K562 (cell line): ENCODE measurements at regions not wholly inside any gene's neighbourhood (a gene's known extent, or its start where the extent isn't known, plus 50 kb on each side); places are given as distances from the start of the nearest gene placed in this dataset.

Experiments
- ATAC-seq: fragments of 200-7000 bp; cut with Tn5 transposase; 3 replicates; pipeline ENCODE4 v1.9.1; 2020; ENCODE audit warnings: moderate library complexity
- BruUV-seq: library from RNA; stranded (reverse); fragments of 400-500 nt; replicated peaks from 2 replicates; lab custom pipeline; 2021; lab: Mats Ljungman, UMichigan
- CTCF ChIA-PET: fragments of 300-600 bp; formaldehyde crosslinking; extraction: SDS; loops from one replicate; lab custom pipeline; 2021; ENCODE audit warnings: low intra/inter-chr PET ratio; lab: Yijun Ruan, JAX
- POLR2A ChIA-PET: fragments of 300-600, 350-650 bp; sonication (Branson Sonifier 250); formaldehyde crosslinking; extraction: SDS; loops from one replicate; lab custom pipeline; 2021; ENCODE audit warnings: antibody characterized with exemption, inconsistent platforms; lab: Yijun Ruan, JAX
- DNase-seq, 4 experiments: peaks; one replicate each; pipeline versions ENCODE4 v3.0.0 to v3.0.0-alpha.2; 2011 to 2018; ENCODE audit warnings: low spot score in 3 of 4, mixed read lengths in 3 of 4; ENCODE audit errors: extremely low read depth in 1 of 4
- FAIRE-seq: peaks from 2 replicates; lab custom pipeline; 2011; peaks lifted over from hg19 to GRCh38; lab: Jason Lieb, UNC
- H2AFZ ChIP-seq: 2 replicates; pipeline ENCODE4 v1.6.0; 2011; ENCODE audit warnings: low read depth, low read length, control low read depth, inconsistent platforms
- H3K27ac ChIP-seq: fragments of 200-600 bp; 3 replicates; pipeline ENCODE4 v1.8.0; 2011; ENCODE audit warnings: low read depth, mild to moderate bottlenecking, control low read depth, inconsistent platforms, low read length, moderate library complexity, mixed read lengths; ENCODE audit errors: extremely low read depth
- H3K27me3 ChIP-seq, 2 experiments: fragments of 300-600 bp in 1 of 2; 2 replicates in 1 of 2; 3 replicates in 1 of 2; pipeline versions ENCODE4 v1.6.0 to v1.8.0; 2011; ENCODE audit warnings: inconsistent platforms in 2 of 2, low read length in 2 of 2, mild to moderate bottlenecking in 1 of 2, mixed read lengths in 1 of 2, moderate library complexity in 1 of 2; ENCODE audit not compliant: control insufficient read depth in 2 of 2, insufficient read depth in 2 of 2
- H3K36me3 ChIP-seq: fragments of 300-600 bp; 3 replicates; pipeline ENCODE4 v1.8.0; 2011; ENCODE audit warnings: mild to moderate bottlenecking, low read length, inconsistent platforms; ENCODE audit not compliant: control insufficient read depth, insufficient read depth
- H3K4me1 ChIP-seq, 2 experiments: fragments of 200-600 bp in 1 of 2; replicated peaks in 1 of 2; 2 replicates in 1 of 2; 3 replicates in 1 of 2; pipeline versions ENCODE4 v1.5.1 to v1.8.0; 2011; ENCODE audit warnings: inconsistent platforms in 2 of 2, low read length in 2 of 2, mild to moderate bottlenecking in 1 of 2, mixed read lengths in 1 of 2, moderate library complexity in 1 of 2; ENCODE audit not compliant: control insufficient read depth in 2 of 2, insufficient read depth in 2 of 2
- H3K4me2 ChIP-seq: 2 replicates; pipeline ENCODE4 v1.6.1; 2011; ENCODE audit warnings: low read length, control low read depth, inconsistent platforms, mixed read lengths; ENCODE audit not compliant: insufficient read depth
- H3K4me3 ChIP-seq: fragments of 200-600 bp; sonication (generic), shearing (Covaris generic); 2 replicates; pipeline ENCODE4 v1.5.1; 2016; ENCODE audit warnings: control low read depth, inconsistent platforms
- H3K79me2 ChIP-seq: fragments of 200-600 bp; 3 replicates; pipeline ENCODE4 v1.8.0; 2011; ENCODE audit warnings: low read length, inconsistent platforms; ENCODE audit not compliant: control insufficient read depth, insufficient read depth
- H3K9ac ChIP-seq, 2 experiments: 2 replicates each; pipeline versions ENCODE4 v1.6.0 to v1.6.1; 2011; ENCODE audit warnings: low read depth in 2 of 2, low read length in 2 of 2, control low read depth in 1 of 2, inconsistent platforms in 1 of 2, mild to moderate bottlenecking in 1 of 2, mixed read lengths in 1 of 2; ENCODE audit not compliant: insufficient read depth in 1 of 2
- H3K9me1 ChIP-seq: one replicate; pipeline ENCODE4 v1.6.0; 2011; ENCODE audit warnings: inconsistent platforms, mild to moderate bottlenecking, low read length, moderate library complexity; ENCODE audit not compliant: control insufficient read depth, insufficient read depth
- H3K9me3 ChIP-seq: replicated peaks from 2 replicates; pipeline ENCODE4 v1.5.1; 2011; ENCODE audit warnings: low read depth, low read length, inconsistent platforms; ENCODE audit not compliant: control insufficient read depth, insufficient read depth
- H4K20me1 ChIP-seq: replicated peaks from 2 replicates; pipeline ENCODE4 v1.6.1; 2011; ENCODE audit warnings: low read length, inconsistent platforms, mixed read lengths; ENCODE audit not compliant: control insufficient read depth, insufficient read depth
- BHLHE40 ChIP-seq: IDR thresholded peaks from 2 replicates; pipeline ENCODE4 v1.6.1; 2011; ENCODE audit warnings: low read length, improper control_type of control experiment
- CREB3 ChIP-seq: fragments of 450-650 bp; conservative IDR thresholded peaks from 2 replicates; pipeline ENCODE4 v1.6.1; 2016; ENCODE audit warnings: missing genetic modification characterization, low read depth, mild to moderate bottlenecking, missing compliant biosample characterization, moderate library complexity
- ELK1 ChIP-seq: sonication (generic); formaldehyde crosslinking; IDR thresholded peaks from 2 replicates; pipeline ENCODE4 v1.8.1; 2022; ENCODE audit warnings: missing genetic modification reagents
- ETV6 ChIP-seq, 3 experiments: fragments of 150-350 bp in 1 of 3; sonication (generic) in 1 of 3; formaldehyde crosslinking in 1 of 3; IDR thresholded peaks; 2 replicates each; pipeline versions ENCODE4 v1.6.1 to v1.8.0; 2014 to 2022; ENCODE audit warnings: borderline replicate concordance in 2 of 3, low read depth in 2 of 3, antibody characterized with exemption in 1 of 3, low read length in 1 of 3, mild to moderate bottlenecking in 1 of 3, missing genetic modification reagents in 1 of 3
- KDM5B ChIP-seq: fragments of 200-600 bp; sonication (generic); IDR thresholded peaks from 2 replicates; pipeline ENCODE4 v1.6.1; 2012; ENCODE audit warnings: low read depth, mild to moderate bottlenecking, moderate library complexity, low read length, control low read depth, inconsistent platforms; ENCODE audit not compliant: insufficient replicate concordance
- KLF13 ChIP-seq: fragments of 450-650 bp; IDR thresholded peaks from 2 replicates; pipeline ENCODE4 v1.6.1; 2016; ENCODE audit warnings: missing genetic modification characterization, low read depth, mild to moderate bottlenecking, missing compliant biosample characterization, moderate library complexity, borderline replicate concordance
- SRSF9 ChIP-seq: fragments of 200-400 bp; formaldehyde crosslinking; IDR thresholded peaks from 2 replicates; pipeline ENCODE4 v1.6.1; 2017; ENCODE audit warnings: low read depth, low read length, borderline replicate concordance
- WGBS: fragments of 100-300 bp; shearing (Covaris generic); methylation state at CpG from one replicate; pipeline ENCODE4 v1.1.6; 2016; ENCODE audit warnings: low coverage, mixed read lengths; ENCODE audit not compliant: insufficient coverage; ENCODE audit errors: missing lambda C conversion rate; 5-methylcytosine and 5-hydroxymethylcytosine counted together
- in situ Hi-C: fragments of 300-500 bp; cut with MboI; formaldehyde crosslinking; loops from 4 replicates; pipeline ENCODE4 v1.15.0; 2018; ENCODE audit warnings: inconsistent platforms, mixed read lengths
- intact Hi-C: fragments of 100-400 bp; cut with micrococcal nuclease; formaldehyde crosslinking; loops from 2 replicates; pipeline ENCODE4 v1.14.2; 2022

- CTCF ChIA-PET, result no interaction called here
Measured at GRCh38 chr5:117667105-117667504, 1092.5 kb upstream of the SEMA6A start.

DNA sequence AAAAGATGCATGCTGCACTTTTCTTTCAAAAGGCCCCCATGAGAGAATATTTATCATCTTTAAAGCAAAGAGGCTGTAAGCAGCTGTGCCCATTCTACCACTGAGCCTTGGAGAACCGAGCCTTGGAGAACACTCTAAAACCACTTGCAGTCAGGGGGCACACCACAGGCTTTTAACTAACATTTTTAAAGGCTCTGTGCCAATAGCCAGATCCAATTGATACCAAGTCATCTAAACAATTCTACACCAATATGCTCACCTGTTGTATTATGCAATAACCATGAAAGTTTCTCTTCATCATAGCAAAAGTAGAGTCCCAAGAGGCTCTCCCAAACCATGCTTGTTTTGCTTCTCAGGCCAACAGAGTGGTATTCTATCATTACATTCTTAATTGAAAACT, 1090.5 kb upstream of the SEMA6A start:
- no peaks in the 10 kb centered on the region for H4K20me1 ChIP-seq
- ATAC-seq, result no peak
- H3K36me3 ChIP-seq, result no peaks in the 10 kb centered on the region
- ChIA-PET CTCF (no interaction called here), POLR2A (no interaction called here)
- 0 out of 2 replicates have a peak, but pooled peaks cover 1% of the 10 kb centered on the region for H3K9me3 ChIP-seq
- in situ Hi-C loops, result no loop called here
- H3K4me3 ChIP-seq, result no peak overlapping the region
- intact Hi-C loops, result no loop called here
- no peak for FAIRE-seq
- H2AFZ ChIP-seq, result no peak overlapping the region
- no peak overlapping the region for H3K9ac ChIP-seq
- no peak overlapping the region for H3K27ac ChIP-seq
- H3K27me3 ChIP-seq, result no peaks in the 10 kb centered on the region
- H3K4me1 ChIP-seq, result no peaks in the 10 kb centered on the region
- no peak overlapping the region for H3K4me2 ChIP-seq
- TF ChIP-seq CREB3 (tag) (no peak), ELK1 (no peak), KDM5B (no peak), BHLHE40 (no peak), KLF13 (no peak), SRSF9 (no peak)
- WGBS, result 0% methylated on average over 1 of the region's 1 CpG
- no peaks in the 10 kb centered on the region for H3K9me1 ChIP-seq
- no peak for DNase-seq
- BruUV-seq, result no TSS peak
- H3K79me2 ChIP-seq, result no peaks in the 10 kb centered on the region

More at GRCh38 chr5:117667105-117667504, 1092.5 kb upstream of the SEMA6A start:
- no peak for ATAC-seq
- TF ChIP-seq ETV6 (IDR thresholded peaks at IDR 0.05; ENCODE audit: borderline replicate concordance in 1 of 2, low read depth in 2 of 2, low read length in 1 of 2) (no peak), ETV6 (CRISPR knock-in tag; IDR thresholded peaks at IDR 0.05; ENCODE audit: borderline replicate concordance) (no peak)
- Histone ChIP-seq H4K20me1 (no peaks in the 10 kb centered on the region), H3K4me2 (no peak overlapping the region), H3K9me1 (no peaks in the 10 kb centered on the region), H3K27ac (no peak overlapping the region), H3K9me3 (no peaks in the 10 kb centered on the region), H3K9ac (no peak overlapping the region), H3K27me3 (no peaks in the 10 kb centered on the region), H2AFZ (no peak overlapping the region), H3K36me3 (no peaks in the 10 kb centered on the region), H3K79me2 (no peaks in the 10 kb centered on the region), H3K4me1 (no peaks in the 10 kb centered on the region), H3K4me3 (no peak overlapping the region)
- POLR2A ChIA-PET, result no interaction called here
- intact Hi-C loops (no loop called here), in situ Hi-C loops (no loop called here)
- no TSS peak for BruUV-seq
- no peak for FAIRE-seq
- no peak for DNase-seq
- 2% methylated on average over 3 of the region's 3 CpGs for WGBS
